GM23338 (cell line): ENCODE measurements at regions not wholly inside any gene's neighbourhood (a gene's known extent, or its start where the extent isn't known, plus 50 kb on each side); places are given as distances from the start of the nearest gene placed in this dataset.

Source experiments
- ATAC-seq: fragments of 200-7000 bp; cut with Tn5 transposase; 3 replicates; pipeline ENCODE4 v1.9.1; 2020
- DNase-seq: peaks from one replicate; pipeline ENCODE4 v3.0.0-alpha.2; 2015; ENCODE audit warnings: low spot score
- H2AFZ ChIP-seq: fragments of 200-600 bp; sonication (generic); 2 replicates; pipeline ENCODE4 v1.8.0; 2016; ENCODE audit warnings: antibody characterized with exemption, mild to moderate bottlenecking, moderate library complexity
- H3F3A ChIP-seq: fragments of 200-600 bp; sonication (generic); replicated peaks from 2 replicates; pipeline ENCODE4 v1.8.0; 2017; ENCODE audit warnings: antibody characterized with exemption, mixed run types, low read depth
- H3K27ac ChIP-seq: fragments of 200-600 bp; sonication (generic); 2 replicates; pipeline ENCODE4 v1.6.1; 2016; ENCODE audit warnings: low read depth
- H3K27me3 ChIP-seq: fragments of 200-600 bp; sonication (generic); 2 replicates; pipeline ENCODE4 v1.8.0; 2016; ENCODE audit warnings: mild to moderate bottlenecking, mixed run types, moderate library complexity; ENCODE audit not compliant: insufficient read depth
- H3K36me3 ChIP-seq: fragments of 200-600 bp; sonication (generic); 2 replicates; pipeline ENCODE4 v1.8.0; 2016; ENCODE audit warnings: mild to moderate bottlenecking; ENCODE audit not compliant: insufficient read depth
- H3K4me1 ChIP-seq: fragments of 200-600 bp; sonication (generic); 2 replicates; pipeline ENCODE4 v1.8.0; 2016; ENCODE audit warnings: mild to moderate bottlenecking, moderate library complexity; ENCODE audit not compliant: insufficient read depth
- H3K4me2 ChIP-seq: fragments of 200-600 bp; sonication (generic); 2 replicates; pipeline ENCODE4 v1.7.1; 2017; ENCODE audit warnings: mixed run types
- H3K4me3 ChIP-seq: fragments of 200-600 bp; sonication (generic); 2 replicates; pipeline ENCODE4 v1.6.1; 2016; ENCODE audit warnings: mixed run types
- H3K79me2 ChIP-seq: fragments of 200-600 bp; sonication (generic); replicated peaks from 2 replicates; pipeline ENCODE4 v1.8.0; 2017; ENCODE audit warnings: mild to moderate bottlenecking; ENCODE audit not compliant: insufficient read depth
- H3K9me2 ChIP-seq: fragments of 200-600 bp; sonication (generic); 2 replicates; pipeline ENCODE4 v1.8.0; 2017; ENCODE audit not compliant: insufficient read depth
- H4K20me1 ChIP-seq: fragments of 200-600 bp; sonication (generic); replicated peaks from 2 replicates; pipeline ENCODE4 v1.8.0; 2017; ENCODE audit warnings: mild to moderate bottlenecking; ENCODE audit not compliant: insufficient read depth
- H3K27ac Mint-ChIP-seq: 2 replicates; pipeline ENCODE4 v1.8.0; 2020; ENCODE audit warnings: inconsistent platforms, mild to moderate bottlenecking, moderate library complexity, mixed read lengths
- H3K27me3 Mint-ChIP-seq: 3 replicates; pipeline ENCODE4 v1.8.0; 2022; ENCODE audit warnings: low read depth, mild to moderate bottlenecking, moderate library complexity, mixed read lengths, inconsistent platforms; ENCODE audit not compliant: insufficient read depth, poor library complexity
- H3K36me3 Mint-ChIP-seq: 3 replicates; pipeline ENCODE4 v1.8.0; 2021; ENCODE audit warnings: low read depth, mild to moderate bottlenecking, inconsistent platforms, moderate library complexity, mixed read lengths
- H3K4me1 Mint-ChIP-seq: 3 replicates; pipeline ENCODE4 v1.8.0; 2020; ENCODE audit warnings: mild to moderate bottlenecking, inconsistent platforms, mixed read lengths
- H3K4me3 Mint-ChIP-seq: 3 replicates; pipeline ENCODE4 v1.8.0; 2021; ENCODE audit warnings: moderate library complexity, mild to moderate bottlenecking, inconsistent platforms, mixed read lengths
- H3K9me3 Mint-ChIP-seq: 3 replicates; pipeline ENCODE4 v1.8.0; 2020; ENCODE audit warnings: moderate library complexity, mild to moderate bottlenecking, inconsistent platforms, mixed read lengths
- CREB1 ChIP-seq: fragments of 250-450 bp; sonication (Bioruptor Pico); IDR thresholded peaks from 2 replicates; pipeline ENCODE4 v1.5.0; 2020; ENCODE audit warnings: low read depth, mild to moderate bottlenecking, moderate library complexity
- CTCF ChIP-seq, 2 experiments: fragments of 200-600 bp in 1 of 2; sonication (generic) in 1 of 2; conservative IDR thresholded peaks; 2 replicates each; pipeline versions ENCODE4 v1.5.1 to v1.6.1; 2016 to 2017; ENCODE audit warnings: antibody characterized with exemption in 2 of 2, low read depth in 2 of 2, mild to moderate bottlenecking in 2 of 2, moderate library complexity in 1 of 2
- ETS1 ChIP-seq: IDR thresholded peaks from 2 replicates; pipeline ENCODE4 v1.6.1; 2016; ENCODE audit warnings: antibody characterized with exemption
- EZH2 ChIP-seq: fragments of 200-600 bp; sonication (generic); IDR thresholded peaks from one replicate; pipeline ENCODE4 v1.8.0; 2017; ENCODE audit warnings: antibody characterized with exemption, mild to moderate bottlenecking, low read depth; ENCODE audit not compliant: unreplicated experiment
- EZH2phosphoT487 ChIP-seq: fragments of 200-600 bp; sonication (generic); IDR thresholded peaks from one replicate; pipeline ENCODE4 v1.8.1; 2018; ENCODE audit warnings: antibody characterized with exemption; ENCODE audit not compliant: unreplicated experiment
- JUNB ChIP-seq: IDR thresholded peaks from one replicate; pipeline ENCODE4 v1.6.1; 2016; ENCODE audit warnings: antibody characterized with exemption; ENCODE audit not compliant: unreplicated experiment
- NANOG ChIP-seq: IDR thresholded peaks from 2 replicates; pipeline ENCODE4 v1.6.1; 2016; ENCODE audit warnings: antibody characterized with exemption, borderline replicate concordance
- POLR2AphosphoS5 ChIP-seq: IDR thresholded peaks from 2 replicates; pipeline ENCODE4 v1.6.1; 2016; ENCODE audit warnings: antibody characterized with exemption, low read depth
- REST ChIP-seq: IDR thresholded peaks from one replicate; pipeline ENCODE4 v1.6.1; 2018; ENCODE audit warnings: antibody characterized with exemption; ENCODE audit not compliant: unreplicated experiment
- STAT1 ChIP-seq: IDR thresholded peaks from one replicate; pipeline ENCODE4 v1.6.1; 2016; ENCODE audit warnings: antibody characterized with exemption; ENCODE audit not compliant: unreplicated experiment
- ZNF114 ChIP-seq: fragments of 250-450 bp; sonication (Bioruptor Pico); IDR thresholded peaks from 2 replicates; pipeline ENCODE4 v1.5.0; 2020; ENCODE audit warnings: mild to moderate bottlenecking, moderate library complexity
- ZNF331 ChIP-seq: fragments of 250-450 bp; sonication (Bioruptor Pico); IDR thresholded peaks from 2 replicates; pipeline ENCODE4 v1.5.0; 2020; ENCODE audit warnings: low read depth, mild to moderate bottlenecking, moderate library complexity

GRCh38 chr2:7835151-7835550 lies 846.7 kb upstream of the ID2 start:
- H3K79me2 ChIP-seq, result no peaks in the 10 kb centered on the region
- no peaks in the 10 kb centered on the region for H4K20me1 ChIP-seq
- H3K4me3 ChIP-seq, result no peak overlapping the region
- no peaks in the 10 kb centered on the region for H3K36me3 ChIP-seq
- no peak for ATAC-seq
- Mint-ChIP-seq H3K4me3 (no peak overlapping the region), H3K9me3 (peaks cover 3% of the 10 kb centered on the region; the same call in 2 of the 3 replicates), H3K4me1 (peaks cover 2% of the 10 kb centered on the region; the same call in 1 of the 3 replicates), H3K27ac (no peak overlapping the region), H3K27me3 (no peaks in the 10 kb centered on the region), H3K36me3 (peaks cover 13% of the 10 kb centered on the region; the same call in 2 of the 3 replicates)
- H3K4me1 ChIP-seq, result no peaks in the 10 kb centered on the region
- H3K27me3 ChIP-seq, result no peaks in the 10 kb centered on the region
- no peak for DNase-seq
- no peaks in the 10 kb centered on the region for H3F3A ChIP-seq
- H3K9me2 ChIP-seq, result peaks cover 37% of the 10 kb centered on the region
- H3K27ac ChIP-seq, result no peak overlapping the region
- no peak overlapping the region for H3K4me2 ChIP-seq
- TF ChIP-seq POLR2AphosphoS5, result no peak
- TF ChIP-seq STAT1, result no peak
- no peak overlapping the region for H2AFZ ChIP-seq

- Histone ChIP-seq H3K27me3 (no peaks in the 10 kb centered on the region), H3K79me2 (no peaks in the 10 kb centered on the region), H3K27ac (no peak overlapping the region), H3K4me2 (no peak overlapping the region), H3K4me1 (no peaks in the 10 kb centered on the region), H4K20me1 (no peaks in the 10 kb centered on the region), H3K4me3 (no peak overlapping the region), H3F3A (no peaks in the 10 kb centered on the region), H3K9me2 (peaks cover 31% of the 10 kb centered on the region), H3K36me3 (no peaks in the 10 kb centered on the region), H2AFZ (no peak overlapping the region; the same call in 1 of the 2 replicates)
- H3K4me3 Mint-ChIP-seq, result no peak overlapping the region
- DNase-seq (no peak), ATAC-seq (no peak)
- H3K36me3 Mint-ChIP-seq, result peaks cover 20% of the 10 kb centered on the region
- peaks cover 2% of the 10 kb centered on the region for H3K27me3 Mint-ChIP-seq
- peaks cover 11% of the 10 kb centered on the region for H3K9me3 Mint-ChIP-seq
- no peak overlapping the region for H3K27ac Mint-ChIP-seq
- peaks cover 2% of the 10 kb centered on the region; the same call in 1 of the 3 replicates for H3K4me1 Mint-ChIP-seq
- TF ChIP-seq CREB1 (CRISPR knock-in tag), result no peak
- TF ChIP-seq POLR2AphosphoS5, result no peak
- no peak for TF ChIP-seq JUNB
- TF ChIP-seq EZH2phosphoT487, result no peak
- no peak for TF ChIP-seq NANOG
- no peak for TF ChIP-seq EZH2
- TF ChIP-seq REST, result no peak
- TF ChIP-seq ZNF331 (CRISPR knock-in tag), result no peak
- no peak for TF ChIP-seq ETS1
- TF ChIP-seq CTCF (conservative IDR thresholded peaks at IDR 0.05; ENCODE audit: low read depth in 2 of 2), result no peak
- no peak for TF ChIP-seq ZNF114 (CRISPR knock-in tag)
- no peak for TF ChIP-seq STAT1
These were observed 845.9 kb upstream of the ID2 start for GRCh38 chr2:7835693-7836680.
